A673 (cell line): ENCODE measurements at regions not wholly inside any gene's neighbourhood (a gene's known extent, or its start where the extent isn't known, plus 50 kb on each side); places are given as distances from the start of the nearest gene placed in this dataset.

Experiments
- BruUV-seq: library from RNA; stranded (reverse); fragments of 400-500 nt; replicated peaks from 2 replicates; lab custom pipeline; 2021; lab: Mats Ljungman, UMichigan
- CTCF ChIA-PET: fragments of 300-600 bp; sonication (Branson Sonifier 250); formaldehyde crosslinking; loops from one replicate; lab custom pipeline; 2022; ENCODE audit warnings: antibody characterized with exemption; lab: Charles Lee
- POLR2A ChIA-PET: fragments of 300-600 bp; sonication (Branson Sonifier 250); formaldehyde crosslinking; loops from one replicate; lab custom pipeline; 2022; ENCODE audit warnings: antibody characterized with exemption; ENCODE audit not compliant: low non-redundant PET; lab: Charles Lee
- DNase-seq: peaks from one replicate; pipeline ENCODE4 v3.0.0-alpha.2; 2015; ENCODE audit warnings: low spot score
- H3K27ac ChIP-seq: fragments of 200-600 bp; sonication (generic); 2 replicates; pipeline ENCODE4 v1.5.1; 2016; ENCODE audit warnings: mixed run types, low read depth, mild to moderate bottlenecking, mixed read lengths, antibody characterized with exemption, low read length; ENCODE audit not compliant: poor library complexity, severe bottlenecking
- H3K27me3 ChIP-seq: fragments of 200-600 bp; sonication (generic); replicated peaks from 2 replicates; pipeline ENCODE4 v1.6.1; 2017; ENCODE audit warnings: mixed run types, low read depth, mild to moderate bottlenecking, mixed read lengths, antibody characterized with exemption, low read length; ENCODE audit not compliant: insufficient read depth, poor library complexity
- H3K36me3 ChIP-seq: fragments of 200-600 bp; sonication (generic); 2 replicates; pipeline ENCODE4 v1.6.1; 2016; ENCODE audit warnings: mixed run types, mild to moderate bottlenecking, mixed read lengths, antibody characterized with exemption, low read length; ENCODE audit not compliant: insufficient read depth, poor library complexity, severe bottlenecking
- H3K4me1 ChIP-seq: fragments of 200-600 bp; sonication (generic); 2 replicates; pipeline ENCODE4 v1.6.1; 2017; ENCODE audit warnings: mixed run types, mild to moderate bottlenecking, mixed read lengths, antibody characterized with exemption, low read length; ENCODE audit not compliant: insufficient read depth, poor library complexity, severe bottlenecking
- H3K4me3 ChIP-seq: fragments of 200-600 bp; sonication (generic); 2 replicates; pipeline ENCODE4 v1.5.1; 2016; ENCODE audit warnings: low read depth, mixed run types, mild to moderate bottlenecking, mixed read lengths, low read length; ENCODE audit not compliant: poor library complexity, severe bottlenecking
- H3K9me3 ChIP-seq: fragments of 200-600 bp; sonication (generic); 2 replicates; pipeline ENCODE4 v1.6.1; 2016; ENCODE audit warnings: mixed run types, low read depth, mild to moderate bottlenecking, mixed read lengths, antibody characterized with exemption, low read length; ENCODE audit not compliant: poor library complexity, severe bottlenecking
- EZH2 ChIP-seq: fragments of 200-600 bp; sonication (generic); IDR thresholded peaks from 2 replicates; pipeline ENCODE4 v1.6.1; 2017; ENCODE audit warnings: borderline replicate concordance, low read depth, mild to moderate bottlenecking, mixed read lengths, antibody characterized with exemption, low read length; ENCODE audit not compliant: poor library complexity, severe bottlenecking
- intact Hi-C: fragments of 100-400 bp; cut with micrococcal nuclease; formaldehyde crosslinking; loops from one replicate; pipeline ENCODE4 v1.10.0; 2022; ENCODE audit not compliant: unreplicated experiment
- TF ChIP-seq, protein P1 (sequence below): fragments of 300-800, 200-600 bp; sonication (generic); conservative IDR thresholded peaks from 2 replicates; pipeline ENCODE4 v1.5.1; 2017; ENCODE audit warnings: low read depth, mild to moderate bottlenecking, antibody characterized with exemption, low read length, moderate library complexity, mixed read lengths

- no peaks in the 10 kb centered on the region for H3K9me3 ChIP-seq
- H3K36me3 ChIP-seq = no peaks in the 10 kb centered on the region
- H3K4me3 ChIP-seq = no peak overlapping the region
- H3K4me1 ChIP-seq = no peaks in the 10 kb centered on the region
- ChIA-PET CTCF (no interaction called here), POLR2A (no interaction called here)
- DNase-seq = no peak
- TF ChIP-seq EZH2 = no peak
- TF ChIP-seq, protein P1, sequence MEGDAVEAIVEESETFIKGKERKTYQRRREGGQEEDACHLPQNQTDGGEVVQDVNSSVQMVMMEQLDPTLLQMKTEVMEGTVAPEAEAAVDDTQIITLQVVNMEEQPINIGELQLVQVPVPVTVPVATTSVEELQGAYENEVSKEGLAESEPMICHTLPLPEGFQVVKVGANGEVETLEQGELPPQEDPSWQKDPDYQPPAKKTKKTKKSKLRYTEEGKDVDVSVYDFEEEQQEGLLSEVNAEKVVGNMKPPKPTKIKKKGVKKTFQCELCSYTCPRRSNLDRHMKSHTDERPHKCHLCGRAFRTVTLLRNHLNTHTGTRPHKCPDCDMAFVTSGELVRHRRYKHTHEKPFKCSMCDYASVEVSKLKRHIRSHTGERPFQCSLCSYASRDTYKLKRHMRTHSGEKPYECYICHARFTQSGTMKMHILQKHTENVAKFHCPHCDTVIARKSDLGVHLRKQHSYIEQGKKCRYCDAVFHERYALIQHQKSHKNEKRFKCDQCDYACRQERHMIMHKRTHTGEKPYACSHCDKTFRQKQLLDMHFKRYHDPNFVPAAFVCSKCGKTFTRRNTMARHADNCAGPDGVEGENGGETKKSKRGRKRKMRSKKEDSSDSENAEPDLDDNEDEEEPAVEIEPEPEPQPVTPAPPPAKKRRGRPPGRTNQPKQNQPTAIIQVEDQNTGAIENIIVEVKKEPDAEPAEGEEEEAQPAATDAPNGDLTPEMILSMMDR = no peak
- no peak overlapping the region for H3K27ac ChIP-seq
- BruUV-seq = no TSS peak
- intact Hi-C loops = no loop called here
- no peaks in the 10 kb centered on the region for H3K27me3 ChIP-seq
Observed at GRCh38 chr2:14700753-14701152, 68.2 kb downstream of the LRATD1 start.

GRCh38 chr2:14702258-14702657 is 69.7 kb downstream of the LRATD1 start:
- Histone ChIP-seq H3K36me3 (no peaks in the 10 kb centered on the region), H3K4me1 (no peaks in the 10 kb centered on the region), H3K27ac (no peak overlapping the region), H3K9me3 (no peaks in the 10 kb centered on the region), H3K27me3 (no peaks in the 10 kb centered on the region), H3K4me3 (no peak overlapping the region)
- TF ChIP-seq, protein P1 = no peak
- no peak for TF ChIP-seq EZH2
- no TSS peak for BruUV-seq
- no peak for DNase-seq
- intact Hi-C loops = no loop called here
- POLR2A ChIA-PET = no interaction called here
- CTCF ChIA-PET = no interaction called here

DNA sequence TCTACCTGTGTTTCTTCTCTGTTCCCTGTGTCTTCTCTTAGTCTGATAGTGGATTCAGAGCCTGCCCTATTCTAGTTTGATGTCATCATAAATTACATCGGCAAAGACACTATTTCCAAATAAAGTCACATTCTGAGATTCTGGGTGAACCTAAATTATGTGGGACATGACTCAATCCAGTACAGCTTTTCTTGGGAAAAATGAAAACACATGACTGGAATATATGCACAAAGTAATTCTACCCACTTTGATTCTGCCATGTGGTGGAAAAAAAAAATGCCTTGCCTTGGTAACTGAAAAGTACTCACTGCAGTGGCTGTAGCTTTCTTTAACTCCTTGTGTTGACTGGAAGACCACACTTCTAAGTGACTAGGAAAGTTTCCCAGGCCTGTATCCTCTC is 73.7 kb downstream of the LRATD1 start:
- Histone ChIP-seq H3K9me3 (no peaks in the 10 kb centered on the region), H3K4me3 (no peak overlapping the region), H3K27me3 (no peaks in the 10 kb centered on the region), H3K27ac (no peak overlapping the region), H3K36me3 (no peaks in the 10 kb centered on the region), H3K4me1 (no peaks in the 10 kb centered on the region)
- CTCF ChIA-PET = no interaction called here
- intact Hi-C loops = no loop called here
- no peak for DNase-seq
- POLR2A ChIA-PET = no interaction called here
- no peak for TF ChIP-seq EZH2
- TF ChIP-seq, protein P1 = no peak
- BruUV-seq = no TSS peak
